ENCODE measurements at regions not wholly inside any gene's neighbourhood (a gene's known extent, or its start where the extent isn't known, plus 50 kb on each side); places are given as distances from the start of the nearest gene placed in this dataset.

- DNase-seq = no peak
Measured at GRCh38 chr2:217515615-217516309, 487.0 kb downstream of the TNS1 start.

DNA sequence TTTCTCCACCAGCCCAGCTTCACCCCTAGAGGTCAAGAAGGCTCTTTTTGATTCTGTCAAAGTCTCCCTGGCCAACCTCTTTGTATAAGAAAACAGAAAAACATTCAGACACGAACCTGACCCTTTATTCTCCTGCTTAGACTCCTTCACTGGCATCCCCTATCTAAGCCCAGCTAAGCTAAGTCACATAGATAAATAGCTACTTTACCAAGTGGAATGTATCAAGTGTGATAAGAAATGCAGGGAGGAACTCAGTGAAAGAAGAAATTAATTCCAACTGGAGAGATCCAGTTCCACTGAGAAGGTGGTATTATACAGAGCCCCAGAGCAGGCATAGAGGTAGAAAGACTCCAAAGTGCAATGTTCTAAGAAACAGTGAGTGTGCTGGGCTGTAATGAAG, 489.5 kb downstream of the TNS1 start:
- no peak for DNase-seq

DNA sequence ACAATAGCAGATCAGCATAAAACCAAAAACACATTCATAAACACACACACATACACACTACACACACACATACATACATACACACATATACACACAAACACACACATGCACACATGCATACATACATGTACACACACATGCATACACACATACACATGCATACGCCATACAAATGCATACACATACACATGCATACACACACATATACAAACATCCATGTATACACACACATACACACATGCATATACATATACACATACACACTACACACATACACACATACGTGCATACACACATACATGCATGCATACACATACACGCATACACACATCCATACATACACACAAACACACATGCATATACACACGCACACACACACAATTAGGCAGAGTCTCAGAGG, 490.1 kb downstream of the TNS1 start:
- no peak for DNase-seq

GRCh38 chr2:217512259-217512658, 490.5 kb downstream of the TNS1 start:
- no peak for DNase-seq

GRCh38 chr2:217511850-217512249, 490.9 kb downstream of the TNS1 start:
- DNase-seq = no peak

- DNase-seq = peak; percentile 32
Measured at GRCh38 chr2:217510771-217511291, 492.0 kb downstream of the TNS1 start.

DNA sequence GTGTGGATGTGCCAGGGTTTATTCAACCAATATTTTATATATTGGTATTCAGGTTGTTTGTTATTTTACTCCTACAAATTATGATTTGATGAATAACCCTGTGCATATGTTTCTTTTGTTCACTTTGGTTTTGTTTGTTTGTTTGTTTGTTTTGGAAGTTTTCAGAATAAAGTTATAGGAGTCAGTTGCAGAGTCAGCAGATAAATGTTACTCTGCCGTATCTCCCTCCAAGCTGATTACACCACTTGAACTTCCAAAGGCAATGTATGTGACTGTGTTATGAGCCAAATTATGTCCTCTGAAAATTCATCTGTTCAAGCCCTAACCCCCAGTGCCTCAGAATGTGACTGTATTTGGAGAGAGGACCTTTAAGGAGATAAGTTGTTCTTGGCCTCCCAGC, 497.5 kb downstream of the TNS1 start:
- no peak for DNase-seq

- no peak for DNase-seq
Measured at GRCh38 chr2:217501887-217502286, 500.9 kb downstream of the TNS1 start.

DNA sequence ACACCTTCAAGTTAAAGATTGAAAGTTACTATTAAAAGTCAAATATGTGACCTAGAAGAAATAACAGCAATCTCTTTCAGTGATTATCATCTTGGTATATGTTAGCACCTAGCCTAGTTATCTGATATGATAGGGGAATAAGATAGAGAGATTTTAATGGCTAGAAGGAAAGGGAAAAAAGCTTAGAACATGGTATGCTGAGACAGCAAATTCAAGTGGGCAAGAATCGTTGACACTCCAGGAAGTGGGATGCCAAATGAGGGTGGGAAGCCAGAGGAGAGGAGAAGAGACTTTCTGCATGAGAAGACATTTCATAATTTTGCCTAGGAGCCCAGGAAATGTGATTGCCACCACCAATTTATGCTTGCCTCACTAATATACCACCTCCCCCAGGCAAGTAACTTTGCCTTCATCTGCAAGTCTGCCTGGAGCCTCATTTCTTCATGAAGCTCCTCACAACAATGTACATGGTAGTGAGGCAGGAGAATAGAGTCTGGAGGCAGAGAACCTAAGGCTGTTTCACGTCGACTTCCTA, 504.9 kb downstream of the TNS1 start:
- DNase-seq = no peak

GRCh38 chr2:217494557-217494956, 508.2 kb downstream of the TNS1 start:
- DNase-seq = no peak

DNA sequence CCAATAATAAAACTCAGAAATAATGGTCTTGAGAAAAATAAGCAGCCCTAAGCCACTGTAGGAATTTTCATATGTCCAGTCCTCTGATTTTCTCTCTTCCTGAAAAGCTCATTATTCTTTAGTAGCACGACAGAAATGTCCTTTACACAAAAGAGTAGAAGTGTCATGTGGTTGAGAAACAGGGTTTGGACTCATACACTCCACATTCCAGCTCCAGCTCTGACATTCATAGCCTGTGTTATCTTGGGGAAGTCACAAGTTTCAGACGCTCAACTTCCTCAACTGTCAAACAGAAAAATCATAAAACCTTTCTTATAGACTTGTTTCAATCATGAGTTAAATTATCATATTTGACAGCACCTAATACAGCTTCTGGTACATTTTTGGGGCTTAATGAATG, 511.5 kb downstream of the TNS1 start:
- DNase-seq = no peak

- DNase-seq = no peak
Measured at GRCh38 chr2:217489145-217489960, 513.4 kb downstream of the TNS1 start.

DNA sequence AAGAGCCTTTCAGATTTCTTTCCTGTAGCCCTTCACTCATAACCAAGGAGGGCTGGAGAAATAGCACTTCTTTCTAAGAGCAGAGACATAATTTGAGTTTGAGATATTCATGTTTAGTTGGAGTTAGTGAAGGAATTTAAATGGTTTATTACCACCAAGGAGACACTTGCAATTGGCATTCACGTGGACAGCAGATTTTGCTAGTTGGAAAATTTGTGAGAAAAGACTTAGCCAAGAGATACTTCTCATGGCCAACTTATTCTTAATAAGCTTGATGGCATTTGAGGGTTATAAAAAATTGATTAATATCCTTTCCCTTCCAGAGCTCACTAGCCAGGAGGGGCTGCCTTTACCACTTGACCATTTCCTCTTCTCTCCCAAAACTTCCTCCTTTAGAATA, 518.7 kb downstream of the TNS1 start:
- no peak for DNase-seq

- DNase-seq = no peak
Measured at GRCh38 chr2:217482056-217482710, 520.6 kb downstream of the TNS1 start.

GRCh38 chr2:217481577-217481976, 521.2 kb downstream of the TNS1 start:
- no peak for DNase-seq

DNA sequence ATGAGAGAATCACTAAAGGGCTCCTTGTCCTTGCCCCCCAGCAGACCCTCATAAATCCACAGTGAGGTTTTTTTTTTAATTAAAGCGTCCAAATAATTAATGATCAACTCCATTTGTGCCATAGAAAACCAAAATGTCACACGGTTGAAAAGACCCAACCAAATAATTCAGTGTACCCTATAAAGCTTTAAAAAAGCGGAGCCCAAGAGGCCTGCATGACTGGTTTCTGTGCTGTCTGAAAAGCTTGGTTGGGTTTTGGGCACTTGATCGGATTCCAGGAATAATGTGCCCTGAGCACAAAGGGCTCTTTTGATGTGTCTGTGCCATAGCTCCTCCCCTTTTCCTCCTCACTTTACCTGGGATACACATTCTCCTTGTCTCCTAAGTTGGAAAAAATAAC, 523.2 kb downstream of the TNS1 start:
- DNase-seq = no peak

DNA sequence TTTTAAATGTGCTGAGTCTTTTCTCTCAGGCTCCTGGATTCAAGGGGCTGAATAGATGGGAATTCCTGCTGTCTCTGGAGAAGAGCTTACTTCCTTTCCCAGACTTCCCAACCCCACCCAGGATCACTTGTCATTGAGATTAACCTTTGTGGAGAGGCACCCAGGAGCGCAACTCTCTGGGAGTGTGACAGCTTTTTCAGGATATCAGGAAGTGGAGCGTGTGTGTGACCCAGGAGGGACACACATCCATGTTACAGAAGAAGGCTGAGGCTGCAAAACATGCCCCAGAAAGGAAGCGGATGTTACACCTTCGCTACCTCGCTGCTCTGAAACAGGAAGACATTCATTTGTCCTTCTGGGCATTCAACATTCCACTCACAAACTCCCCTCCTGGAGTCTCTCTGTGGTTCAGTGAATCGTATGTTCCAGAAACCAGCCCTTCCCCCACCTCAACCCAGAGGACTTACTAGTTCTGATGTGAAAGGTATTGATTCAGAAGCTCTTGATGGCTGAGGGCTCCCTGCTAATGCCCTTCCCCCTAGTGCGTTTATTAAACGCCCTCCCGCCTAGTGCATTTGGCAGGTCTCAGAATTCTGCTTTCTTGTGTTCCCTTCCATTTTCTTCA, 523.9 kb downstream of the TNS1 start:
- no peak for DNase-seq

GRCh38 chr2:217477583-217477982, 525.2 kb downstream of the TNS1 start:
- DNase-seq = no peak

DNA sequence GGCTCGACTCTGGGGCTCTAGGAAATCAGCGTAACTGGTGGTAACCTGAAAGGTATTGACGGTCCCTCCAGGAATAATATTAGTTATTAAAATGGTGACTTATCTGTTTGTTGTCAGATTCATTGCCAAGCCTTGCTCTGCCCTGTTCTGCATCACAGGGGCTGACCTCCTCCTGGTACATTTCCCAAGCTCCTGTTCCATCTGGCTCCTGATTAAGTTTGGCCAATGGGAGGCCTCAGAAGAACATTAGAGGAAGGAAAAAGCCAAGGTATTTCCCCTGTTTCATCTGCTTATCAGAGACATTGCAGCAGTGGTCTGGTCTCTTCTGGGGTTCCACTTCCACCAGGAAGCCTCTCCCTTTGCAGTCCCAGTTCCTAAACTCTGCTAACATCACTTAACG, 527.0 kb downstream of the TNS1 start:
- DNase-seq = no peak

GRCh38 chr2:217475101-217475500, 527.7 kb downstream of the TNS1 start:
- DNase-seq = no peak

- no peak for DNase-seq
Measured at GRCh38 chr2:217471319-217471718, 531.5 kb downstream of the TNS1 start.

- DNase-seq = no peak
Measured at GRCh38 chr2:217469203-217469810, 533.5 kb downstream of the TNS1 start.
